ENCODE measurements at regions not wholly inside any gene's neighbourhood (a gene's known extent, or its start where the extent isn't known, plus 50 kb on each side); places are given as distances from the start of the nearest gene placed in this dataset.

GRCh38 chr2:195493416-195493815 lies 163.6 kb upstream of the SLC39A10 start:
- Histone ChIP-seq H3K4me1 (ENCODE audit: control insufficient read depth in 1 of 2, insufficient read depth in 2 of 2, low read length in 2 of 2) (peaks cover 0 to 2% of the 10 kb centered on the region in 2 donors), H3K4me3 (ENCODE audit: low read length in 2 of 2) (no peak overlapping the region), H3K9me3 (ENCODE audit: control insufficient read depth, low read length) (no peaks in the 10 kb centered on the region), H3K27ac (ENCODE audit: low read depth in 1 of 2, low read length in 2 of 2) (no peak overlapping the region), H3K36me3 (ENCODE audit: control insufficient read depth in 1 of 2, insufficient read depth in 2 of 2, low read length in 1 of 2) (no peaks in the 10 kb centered on the region), H3K27me3 (ENCODE audit: control insufficient read depth in 1 of 2, insufficient read depth in 2 of 2, low read length in 1 of 2) (no peaks in the 10 kb centered on the region)
- intact Hi-C loops (cut with DNase I), result loop anchor here in 1 of 2 donors (10.0 kb wide), 1 partner anchor 161 kb away; the partner anchor contains the start of gene SLC39A10
- no peak for DNase-seq
- 91 to 95% methylated on average over 7 of the region's 7 CpGs for WGBS, 2 donors
- ATAC-seq (ENCODE audit: low FRiP score), result no peak

GRCh38 chr2:195490319-195490718 lies 166.7 kb upstream of the SLC39A10 start:
- intact Hi-C loops (cut with DNase I), result loop anchor here in 1 of 2 donors (10.0 kb wide), 1 partner anchor 164 kb away; the partner anchor contains the start of gene SLC39A10
- Histone ChIP-seq H3K4me3 (ENCODE audit: low read length in 2 of 2) (no peak overlapping the region), H3K27me3 (ENCODE audit: control insufficient read depth in 1 of 2, insufficient read depth in 2 of 2, low read length in 1 of 2) (no peaks in the 10 kb centered on the region), H3K36me3 (ENCODE audit: control insufficient read depth in 1 of 2, insufficient read depth in 2 of 2, low read length in 1 of 2) (no peaks in the 10 kb centered on the region), H3K27ac (ENCODE audit: low read depth in 1 of 2, low read length in 2 of 2) (no peak overlapping the region), H3K9me3 (ENCODE audit: control insufficient read depth, low read length) (no peaks in the 10 kb centered on the region), H3K4me1 (ENCODE audit: control insufficient read depth in 1 of 2, insufficient read depth in 2 of 2, low read length in 2 of 2) (no peaks in the 10 kb centered on the region)
- no peak for DNase-seq
- no peak for ATAC-seq (ENCODE audit: low FRiP score)
- 81 to 94% methylated on average over 2 of the region's 2 CpGs for whole genome bisulfite sequencing, 2 donors

- Histone ChIP-seq H3K36me3 (ENCODE audit: control insufficient read depth in 1 of 2, insufficient read depth in 2 of 2, low read length in 1 of 2) (no peaks in the 10 kb centered on the region), H3K27me3 (ENCODE audit: control insufficient read depth in 1 of 2, insufficient read depth in 2 of 2, low read length in 1 of 2) (no peaks in the 10 kb centered on the region), H3K9me3 (ENCODE audit: control insufficient read depth, low read length) (no peaks in the 10 kb centered on the region), H3K4me1 (ENCODE audit: control insufficient read depth in 1 of 2, insufficient read depth in 2 of 2, low read length in 2 of 2) (no peaks in the 10 kb centered on the region), H3K27ac (ENCODE audit: low read depth in 1 of 2, low read length in 2 of 2) (no peak overlapping the region), H3K4me3 (ENCODE audit: low read length in 2 of 2) (no peak overlapping the region)
- intact Hi-C loops (cut with DNase I), result no loop called here
- no peak for DNase-seq
- no peak for ATAC-seq (ENCODE audit: low FRiP score)
- 90 to 93% methylated on average over 2 of the region's 2 CpGs for WGBS, 2 donors
Observed at GRCh38 chr2:195489101-195489500, 167.9 kb upstream of the SLC39A10 start.

GRCh38 chr2:195488567-195488966 lies 168.5 kb upstream of the SLC39A10 start:
- H3K27ac ChIP-seq (ENCODE audit: low read depth in 1 of 2, low read length in 2 of 2), result no peak overlapping the region
- no peaks in the 10 kb centered on the region for H3K9me3 ChIP-seq (ENCODE audit: control insufficient read depth, low read length)
- no peaks in the 10 kb centered on the region for H3K36me3 ChIP-seq (ENCODE audit: control insufficient read depth in 1 of 2, insufficient read depth in 2 of 2, low read length in 1 of 2)
- no peaks in the 10 kb centered on the region for H3K4me1 ChIP-seq (ENCODE audit: control insufficient read depth in 1 of 2, insufficient read depth in 2 of 2, low read length in 2 of 2)
- no peak for DNase-seq
- no peaks in the 10 kb centered on the region for H3K27me3 ChIP-seq (ENCODE audit: control insufficient read depth in 1 of 2, insufficient read depth in 2 of 2, low read length in 1 of 2)
- H3K4me3 ChIP-seq (ENCODE audit: low read length in 2 of 2), result no peak overlapping the region
- intact Hi-C loops (cut with DNase I), result no loop called here
- no peak for ATAC-seq (ENCODE audit: low FRiP score)

GRCh38 chr2:195486987-195487644 lies 169.9 kb upstream of the SLC39A10 start:
- ATAC-seq (ENCODE audit: low FRiP score), result no peak

GRCh38 chr2:195486520-195486919 lies 170.5 kb upstream of the SLC39A10 start:
- Histone ChIP-seq H3K4me3 (ENCODE audit: low read length in 2 of 2) (no peak overlapping the region), H3K4me1 (ENCODE audit: control insufficient read depth in 1 of 2, insufficient read depth in 2 of 2, low read length in 2 of 2) (no peaks in the 10 kb centered on the region), H3K27me3 (ENCODE audit: control insufficient read depth in 1 of 2, insufficient read depth in 2 of 2, low read length in 1 of 2) (no peaks in the 10 kb centered on the region), H3K36me3 (ENCODE audit: control insufficient read depth in 1 of 2, insufficient read depth in 2 of 2, low read length in 1 of 2) (no peaks in the 10 kb centered on the region), H3K9me3 (ENCODE audit: control insufficient read depth, low read length) (no peaks in the 10 kb centered on the region), H3K27ac (ENCODE audit: low read depth in 1 of 2, low read length in 2 of 2) (no peak overlapping the region)
- 83% methylated on average over 2 of the region's 2 CpGs for WGBS, 2 donors
- intact Hi-C loops (cut with DNase I), result no loop called here
- DNase-seq (no peak), ATAC-seq (ENCODE audit: low FRiP score) (no peak)

More at GRCh38 chr2:195486987-195487644, 169.9 kb upstream of the SLC39A10 start:
- Histone ChIP-seq H3K27ac (ENCODE audit: low read depth in 1 of 2, low read length in 2 of 2) (no peak overlapping the region), H3K27me3 (ENCODE audit: control insufficient read depth in 1 of 2, insufficient read depth in 2 of 2, low read length in 1 of 2) (no peaks in the 10 kb centered on the region), H3K4me3 (ENCODE audit: low read length in 2 of 2) (no peak overlapping the region), H3K36me3 (ENCODE audit: control insufficient read depth in 1 of 2, insufficient read depth in 2 of 2, low read length in 1 of 2) (no peaks in the 10 kb centered on the region), H3K9me3 (ENCODE audit: control insufficient read depth, low read length) (no peaks in the 10 kb centered on the region), H3K4me1 (ENCODE audit: control insufficient read depth in 1 of 2, insufficient read depth in 2 of 2, low read length in 2 of 2) (no peaks in the 10 kb centered on the region)
- 50 to 60% methylated on average over 1 of the region's 1 CpG for WGBS, 2 donors
- no peak for DNase-seq
- intact Hi-C loops (cut with DNase I), result no loop called here

GRCh38 chr2:195482010-195482409 lies 175.0 kb upstream of the SLC39A10 start:
- intact Hi-C loops (cut with DNase I), result no loop called here
- Histone ChIP-seq H3K27me3 (ENCODE audit: control insufficient read depth in 1 of 2, insufficient read depth in 2 of 2, low read length in 1 of 2) (no peaks in the 10 kb centered on the region), H3K36me3 (ENCODE audit: control insufficient read depth in 1 of 2, insufficient read depth in 2 of 2, low read length in 1 of 2) (no peaks in the 10 kb centered on the region), H3K4me3 (ENCODE audit: low read length in 2 of 2) (no peak overlapping the region), H3K27ac (ENCODE audit: low read depth in 1 of 2, low read length in 2 of 2) (no peak overlapping the region), H3K4me1 (ENCODE audit: control insufficient read depth in 1 of 2, insufficient read depth in 2 of 2, low read length in 2 of 2) (no peaks in the 10 kb centered on the region), H3K9me3 (ENCODE audit: control insufficient read depth, low read length) (no peaks in the 10 kb centered on the region)
- no peak for ATAC-seq (ENCODE audit: low FRiP score)
- no peak for DNase-seq
- WGBS, 2 donors, result 5% methylated on average over 1 of the region's 1 CpG

GRCh38 chr2:195480121-195480520 lies 176.9 kb upstream of the SLC39A10 start:
- Histone ChIP-seq H3K36me3 (ENCODE audit: control insufficient read depth in 1 of 2, insufficient read depth in 2 of 2, low read length in 1 of 2) (no peaks in the 10 kb centered on the region), H3K27ac (ENCODE audit: low read depth in 1 of 2, low read length in 2 of 2) (no peak overlapping the region), H3K9me3 (ENCODE audit: control insufficient read depth, low read length) (no peaks in the 10 kb centered on the region), H3K27me3 (ENCODE audit: control insufficient read depth in 1 of 2, insufficient read depth in 2 of 2, low read length in 1 of 2) (no peaks in the 10 kb centered on the region), H3K4me1 (ENCODE audit: control insufficient read depth in 1 of 2, insufficient read depth in 2 of 2, low read length in 2 of 2) (no peaks in the 10 kb centered on the region), H3K4me3 (ENCODE audit: low read length in 2 of 2) (no peak overlapping the region)
- DNase-seq (no peak), ATAC-seq (ENCODE audit: low FRiP score) (no peak)
- intact Hi-C loops (cut with DNase I), result no loop called here

- Histone ChIP-seq H3K27ac (ENCODE audit: low read depth in 1 of 2, low read length in 2 of 2) (no peak overlapping the region), H3K9me3 (ENCODE audit: control insufficient read depth, low read length) (no peaks in the 10 kb centered on the region), H3K4me3 (ENCODE audit: low read length in 2 of 2) (no peak overlapping the region), H3K27me3 (ENCODE audit: control insufficient read depth in 1 of 2, insufficient read depth in 2 of 2, low read length in 1 of 2) (no peaks in the 10 kb centered on the region), H3K4me1 (ENCODE audit: control insufficient read depth in 1 of 2, insufficient read depth in 2 of 2, low read length in 2 of 2) (no peaks in the 10 kb centered on the region), H3K36me3 (ENCODE audit: control insufficient read depth in 1 of 2, insufficient read depth in 2 of 2, low read length in 1 of 2) (no peaks in the 10 kb centered on the region)
- intact Hi-C loops (cut with DNase I), result no loop called here
- DNase-seq (no peak), ATAC-seq (ENCODE audit: low FRiP score) (no peak)
- WGBS, 2 donors, result 86 to 88% methylated on average over 3 of the region's 3 CpGs
Observed at GRCh38 chr2:195479407-195479806, 177.6 kb upstream of the SLC39A10 start.

All from aorta (tissue), 5 donors.